ENCODE measurements at regions not wholly inside any gene's neighbourhood (a gene's known extent, or its start where the extent isn't known, plus 50 kb on each side); places are given as distances from the start of the nearest gene placed in this dataset.
A peak's percentile ranks its signal among the peaks of the same experiment; 100 is the strongest.

- peak; percentile 30 for DNase-seq
Observed at GRCh38 chr9:3049636-3050035, 205.7 kb upstream of the PUM3 start.

DNA sequence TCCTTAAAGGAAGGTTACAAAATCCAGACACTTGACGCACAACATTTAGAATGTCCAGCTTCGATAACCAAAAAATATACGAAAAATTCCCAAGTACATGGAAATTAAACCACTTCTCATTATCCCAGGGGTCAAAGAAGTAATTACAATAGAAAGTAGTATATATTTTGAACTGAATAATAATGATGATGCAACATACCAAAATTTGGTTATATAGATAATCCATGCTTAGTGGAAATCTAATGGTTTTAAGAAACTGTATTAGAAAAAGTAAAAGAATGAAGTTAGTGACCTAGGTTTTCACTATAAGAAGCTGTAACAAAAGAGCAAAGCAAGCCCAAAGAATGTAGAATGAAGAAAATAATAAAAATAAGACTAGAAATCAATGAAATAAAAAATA is 204.0 kb upstream of the PUM3 start:
- DNase-seq = no peak

GRCh38 chr9:3045153-3045552 is 201.3 kb upstream of the PUM3 start:
- DNase-seq = no peak

DNA sequence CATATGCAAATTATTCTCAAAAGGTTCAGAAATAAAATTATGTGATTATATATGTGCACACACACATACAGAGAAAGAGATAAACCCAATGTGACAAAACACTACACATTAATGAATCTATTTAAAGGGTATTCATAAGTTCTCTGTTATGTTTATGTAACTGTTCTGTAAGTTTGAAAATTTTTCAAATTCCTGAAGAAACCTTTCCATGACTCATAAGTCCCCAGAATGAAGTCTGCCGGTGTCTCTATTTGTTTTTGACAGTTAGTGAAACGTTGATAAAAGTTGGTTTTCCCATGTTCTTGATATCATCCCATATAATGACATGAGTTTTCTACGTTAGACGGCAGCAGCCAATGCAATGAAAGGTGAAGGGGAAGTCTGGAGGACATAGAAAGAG is 199.5 kb upstream of the PUM3 start:
- DNase-seq = peak; percentile 53

DNA sequence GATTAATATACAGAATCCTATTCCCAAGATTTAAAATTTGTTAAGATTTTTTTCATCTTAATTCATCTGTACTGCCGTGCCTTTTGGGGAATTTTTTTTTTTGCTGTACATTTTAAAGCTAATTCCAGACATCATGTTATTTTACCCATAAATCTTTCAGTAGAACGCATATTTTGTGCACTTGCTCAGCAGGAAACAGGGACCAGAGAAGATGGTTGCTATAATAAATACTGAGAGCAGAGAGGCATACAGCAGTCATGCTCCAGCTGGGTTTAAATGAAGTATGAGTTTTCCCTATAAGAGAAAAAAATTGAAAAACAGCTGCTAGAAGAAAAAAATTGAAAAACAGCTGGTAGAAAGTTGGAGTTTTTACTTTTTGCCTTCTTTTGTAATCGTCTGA is 196.9 kb upstream of the PUM3 start:
- DNase-seq = peak; percentile 73

- no peak for DNase-seq
Observed at GRCh38 chr9:3036333-3036700, 192.4 kb upstream of the PUM3 start.

- DNase-seq = no peak
Observed at GRCh38 chr9:3035579-3036332, 191.9 kb upstream of the PUM3 start.

DNA sequence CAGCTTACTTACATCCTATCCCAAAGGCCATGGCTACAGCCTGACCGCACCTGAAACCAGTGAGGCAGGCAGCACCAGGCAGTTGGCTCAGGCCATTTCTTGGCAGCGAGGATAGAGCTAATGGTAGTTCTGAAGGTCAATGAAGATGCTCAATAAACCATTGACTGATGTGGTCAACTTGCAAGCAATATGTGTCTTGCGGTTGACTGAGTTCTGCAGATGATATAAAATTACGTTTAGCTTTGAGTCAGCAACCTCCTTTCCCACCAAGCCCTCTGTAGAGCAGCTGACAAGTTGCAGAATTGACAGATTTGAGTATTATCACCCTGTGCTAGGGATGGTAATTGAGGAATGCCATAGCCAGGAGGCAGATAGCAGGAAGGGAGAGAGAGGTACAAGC is 189.0 kb upstream of the PUM3 start:
- DNase-seq = no peak

DNA sequence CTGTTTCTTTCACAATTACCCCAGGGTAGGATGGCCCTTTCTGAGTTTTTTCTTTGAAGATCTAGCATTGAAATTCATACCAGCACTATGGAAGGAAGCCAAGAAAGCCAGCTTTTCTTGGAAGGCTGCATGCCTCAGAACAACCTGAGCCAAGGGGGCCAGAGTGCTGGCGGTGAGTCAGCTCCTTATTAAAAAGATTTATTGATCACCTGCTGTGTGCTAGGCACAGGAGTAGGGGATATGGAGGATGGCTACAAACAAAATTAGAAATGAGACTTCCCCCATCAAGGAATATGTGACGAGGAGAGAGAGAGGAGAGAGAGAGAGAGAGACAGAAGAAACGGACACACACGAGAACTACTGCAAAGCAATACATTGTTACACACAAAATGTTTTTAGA is 184.6 kb upstream of the PUM3 start:
- DNase-seq = peak; percentile 23

DNA sequence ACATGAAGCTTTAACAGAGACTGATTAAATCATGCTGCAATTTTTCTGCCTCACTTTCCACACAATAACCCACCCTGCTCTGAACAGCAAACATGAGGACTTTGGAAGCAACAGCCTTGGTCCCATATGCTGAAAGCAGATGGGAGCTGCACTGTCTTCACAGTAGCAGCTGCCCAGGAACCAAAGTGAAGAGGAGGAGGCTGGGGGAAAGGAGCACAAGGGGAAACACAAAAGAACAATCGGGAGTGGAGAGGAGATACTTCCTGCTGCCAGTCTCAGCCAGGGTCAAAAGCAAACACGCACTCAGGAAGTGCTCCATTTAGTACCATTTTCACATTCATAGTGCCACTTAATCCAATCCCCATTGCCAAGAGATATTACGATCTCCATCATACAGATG is 183.3 kb upstream of the PUM3 start:
- DNase-seq = no peak

DNA sequence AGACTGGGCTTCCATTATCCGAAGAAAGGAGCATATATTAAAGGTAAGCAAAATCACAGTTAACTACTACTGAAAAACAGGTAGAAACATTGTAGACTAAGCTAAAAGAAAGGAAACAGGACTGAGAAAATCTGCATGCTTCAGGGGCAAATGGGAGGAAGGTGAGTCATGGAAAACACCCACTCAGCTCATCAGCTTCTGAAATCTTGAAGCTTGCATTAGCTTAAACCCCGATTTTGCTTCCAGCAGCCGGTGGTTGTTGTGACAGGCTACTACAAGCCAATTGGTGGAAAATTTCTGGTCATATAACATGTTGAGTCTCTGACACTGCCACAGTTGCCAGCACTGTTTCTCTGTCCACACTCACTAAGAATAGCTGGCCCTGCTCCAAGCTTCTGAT is 179.6 kb upstream of the PUM3 start:
- DNase-seq = no peak

DNA sequence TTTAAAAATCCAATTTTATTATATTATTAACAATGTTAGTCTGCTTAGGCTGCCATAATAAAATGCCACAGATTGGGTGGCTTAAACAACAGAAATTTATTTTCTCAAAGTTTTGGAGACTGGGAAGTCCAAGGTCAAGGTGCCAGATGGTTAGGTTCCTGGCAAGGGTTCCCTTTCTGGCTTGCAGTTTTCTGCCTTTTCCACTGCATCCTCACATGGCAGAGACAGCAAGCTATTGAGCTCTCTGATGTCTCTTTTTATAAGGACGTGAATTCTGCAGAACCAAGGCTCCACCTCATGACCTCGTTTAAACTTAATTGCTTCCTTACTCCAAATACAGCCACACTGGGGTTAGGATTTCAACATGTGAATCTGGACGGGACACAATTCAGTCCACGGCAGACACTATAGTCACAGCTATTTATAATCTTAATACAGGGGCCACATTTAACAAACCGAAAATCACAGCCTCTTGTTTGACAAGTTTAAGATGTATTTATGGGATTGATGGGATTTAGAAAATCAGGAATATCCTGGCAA is 174.9 kb upstream of the PUM3 start:
- no peak for DNase-seq

DNA sequence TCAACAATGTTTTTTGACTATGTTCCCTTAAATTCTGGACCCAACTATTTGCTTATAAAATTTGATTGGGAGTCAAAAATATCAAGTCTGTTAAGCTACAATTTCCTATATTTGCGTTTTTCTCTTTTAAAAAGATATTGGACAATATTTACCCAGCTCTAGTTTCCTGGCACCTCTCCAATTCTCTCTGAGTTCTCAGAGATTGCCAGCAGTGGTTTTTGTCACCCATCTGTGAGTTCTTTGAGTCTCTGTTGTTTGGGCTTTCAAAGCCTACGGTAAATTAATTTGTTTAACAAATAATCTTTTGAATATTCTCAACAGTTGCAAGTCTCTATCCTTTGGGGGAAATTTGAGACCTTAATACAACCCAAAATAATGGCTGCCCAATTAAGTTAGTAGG is 174.2 kb upstream of the PUM3 start:
- no peak for DNase-seq

DNA sequence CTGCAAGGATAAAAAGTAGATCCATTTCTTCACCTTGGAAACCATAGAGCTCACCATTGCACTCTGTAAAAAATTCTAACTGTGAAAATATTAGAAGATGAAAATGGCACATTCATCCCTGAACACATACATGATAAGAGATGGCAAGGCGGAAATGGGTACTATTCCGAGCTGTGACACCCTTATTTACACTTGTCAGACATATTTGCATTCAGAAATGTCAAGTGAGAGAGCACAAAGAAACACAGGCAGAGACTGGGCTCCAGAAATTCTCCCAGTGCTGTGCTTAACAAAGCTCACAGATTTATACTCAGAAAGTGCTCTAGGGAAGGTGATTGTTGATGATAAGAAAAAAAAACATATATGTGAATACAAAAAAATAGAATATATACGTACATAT is 170.3 kb upstream of the PUM3 start:
- no peak for DNase-seq

GRCh38 chr9:3012842-3013241 is 168.9 kb upstream of the PUM3 start:
- no peak for DNase-seq

GRCh38 chr9:3012245-3012644 is 168.3 kb upstream of the PUM3 start:
- no peak for DNase-seq

DNA sequence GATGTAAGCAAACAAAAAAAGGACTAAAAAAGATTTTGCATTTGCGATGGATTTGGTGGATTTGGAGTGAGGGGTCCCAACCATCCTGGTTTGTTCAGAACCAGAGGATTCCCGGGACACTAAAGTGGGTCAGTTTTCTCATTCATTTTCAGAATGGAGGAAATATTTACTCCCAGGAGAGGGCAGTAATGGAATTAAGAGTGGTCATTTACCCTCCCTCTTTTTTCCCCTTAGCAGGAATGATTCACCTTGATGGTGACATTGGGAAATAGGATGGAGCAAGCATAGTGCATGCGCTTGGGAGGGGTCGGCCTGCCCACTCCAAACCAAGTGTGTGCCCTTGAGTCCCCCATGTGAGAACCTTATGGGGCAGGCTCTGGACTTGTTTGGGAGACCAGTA is 164.2 kb upstream of the PUM3 start:
- no peak for DNase-seq

- no peak for DNase-seq
Observed at GRCh38 chr9:3007326-3007725, 163.4 kb upstream of the PUM3 start.

- no peak for DNase-seq
Observed at GRCh38 chr9:3006851-3007250, 163.0 kb upstream of the PUM3 start.

- no peak for DNase-seq
Observed at GRCh38 chr9:3004572-3004971, 160.7 kb upstream of the PUM3 start.

GRCh38 chr9:3001311-3001710 is 157.4 kb upstream of the PUM3 start:
- DNase-seq = no peak

- DNase-seq = no peak
Observed at GRCh38 chr9:2992427-2992826, 148.5 kb upstream of the PUM3 start.

- no peak for DNase-seq
Observed at GRCh38 chr9:2991292-2991691, 147.4 kb upstream of the PUM3 start.

DNA sequence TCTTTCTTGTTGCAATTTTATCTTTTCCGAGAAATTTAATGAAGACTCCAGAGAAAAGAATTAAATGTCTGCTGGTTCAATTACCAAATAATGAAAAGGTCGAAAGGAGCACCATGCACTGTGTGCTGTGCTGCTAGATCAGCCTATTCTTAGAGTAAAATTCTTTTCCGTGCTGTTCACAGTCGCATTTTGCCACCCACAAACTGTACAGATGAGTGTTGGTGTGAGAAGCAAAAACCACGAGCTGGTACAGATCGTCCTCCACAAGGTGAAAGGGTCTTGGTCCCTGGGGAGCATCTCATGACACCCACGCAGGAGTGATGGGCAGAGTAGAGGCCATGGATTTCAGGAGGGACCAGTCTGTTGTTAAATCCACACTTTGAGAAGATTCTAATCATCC is 143.8 kb upstream of the PUM3 start:
- no peak for DNase-seq

- no peak for DNase-seq
Observed at GRCh38 chr9:2985343-2985742, 141.4 kb upstream of the PUM3 start.
